Activated gamma-delta T cell treated with anti-CD3 and anti-CD28 coated beads, Interleukin-2, amount 50 U/mL, for 16 hours (primary cell): ENCODE measurements at regions not wholly inside any gene's neighbourhood (a gene's known extent, or its start where the extent isn't known, plus 50 kb on each side); places are given as distances from the start of the nearest gene placed in this dataset.
"Not testable (repeated sequence)": the region's sequence is repeated elsewhere in the genome, so short reads cannot be mapped to it uniquely, and the experiment has no call there.

Source experiments
- DNase-seq: peaks from one replicate; pipeline ENCODE4 v3.0.0-alpha.2; 2020; ENCODE audit warnings: low read depth

GRCh38 chr1:29686012-29686930 lies 449.9 kb downstream of the PTPRU start:
- no peak for DNase-seq

- DNase-seq, result no peak
Measured at GRCh38 chr1:29685387-29685786, 449.1 kb downstream of the PTPRU start.

- DNase-seq, result no peak
Measured at GRCh38 chr1:29684141-29684540, 447.8 kb downstream of the PTPRU start.

- no peak for DNase-seq
Measured at GRCh38 chr1:29683472-29683871, 447.1 kb downstream of the PTPRU start.

- no peak for DNase-seq
Measured at GRCh38 chr1:29682919-29683295, 446.6 kb downstream of the PTPRU start.

- no peak for DNase-seq
Measured at GRCh38 chr1:29682171-29682918, 446.0 kb downstream of the PTPRU start.

GRCh38 chr1:29681416-29681815 lies 445.1 kb downstream of the PTPRU start:
- not testable (repeated sequence) for DNase-seq

GRCh38 chr1:29679828-29680558 lies 443.7 kb downstream of the PTPRU start:
- no peak for DNase-seq

GRCh38 chr1:29679316-29679715 lies 443.0 kb downstream of the PTPRU start:
- DNase-seq, result no peak

GRCh38 chr1:29677028-29678024 lies 441.0 kb downstream of the PTPRU start:
- DNase-seq, result no peak

GRCh38 chr1:29676496-29676895 lies 440.2 kb downstream of the PTPRU start:
- no peak for DNase-seq

- no peak for DNase-seq
Measured at GRCh38 chr1:29675481-29676263, 439.4 kb downstream of the PTPRU start.

- no peak for DNase-seq
Measured at GRCh38 chr1:29674627-29675326, 438.5 kb downstream of the PTPRU start.

- no peak for DNase-seq
Measured at GRCh38 chr1:29673669-29674626, 437.6 kb downstream of the PTPRU start.

- DNase-seq, result no peak
Measured at GRCh38 chr1:29673228-29673500, 436.8 kb downstream of the PTPRU start.

GRCh38 chr1:29672416-29673227 lies 436.3 kb downstream of the PTPRU start:
- no peak for DNase-seq

GRCh38 chr1:29671446-29672356 lies 435.4 kb downstream of the PTPRU start:
- DNase-seq, result no peak
